Right kidney (tissue), 1 donor: ENCODE measurements at regions not wholly inside any gene's neighbourhood (a gene's known extent, or its start where the extent isn't known, plus 50 kb on each side); places are given as distances from the start of the nearest gene placed in this dataset.
"Not testable (repeated sequence)": the region's sequence is repeated elsewhere in the genome, so short reads cannot be mapped to it uniquely, and the experiment has no call there.

Experiments
- DNase-seq: peaks from one replicate; pipeline ENCODE4 v3.0.0-alpha.2; 2016

DNA sequence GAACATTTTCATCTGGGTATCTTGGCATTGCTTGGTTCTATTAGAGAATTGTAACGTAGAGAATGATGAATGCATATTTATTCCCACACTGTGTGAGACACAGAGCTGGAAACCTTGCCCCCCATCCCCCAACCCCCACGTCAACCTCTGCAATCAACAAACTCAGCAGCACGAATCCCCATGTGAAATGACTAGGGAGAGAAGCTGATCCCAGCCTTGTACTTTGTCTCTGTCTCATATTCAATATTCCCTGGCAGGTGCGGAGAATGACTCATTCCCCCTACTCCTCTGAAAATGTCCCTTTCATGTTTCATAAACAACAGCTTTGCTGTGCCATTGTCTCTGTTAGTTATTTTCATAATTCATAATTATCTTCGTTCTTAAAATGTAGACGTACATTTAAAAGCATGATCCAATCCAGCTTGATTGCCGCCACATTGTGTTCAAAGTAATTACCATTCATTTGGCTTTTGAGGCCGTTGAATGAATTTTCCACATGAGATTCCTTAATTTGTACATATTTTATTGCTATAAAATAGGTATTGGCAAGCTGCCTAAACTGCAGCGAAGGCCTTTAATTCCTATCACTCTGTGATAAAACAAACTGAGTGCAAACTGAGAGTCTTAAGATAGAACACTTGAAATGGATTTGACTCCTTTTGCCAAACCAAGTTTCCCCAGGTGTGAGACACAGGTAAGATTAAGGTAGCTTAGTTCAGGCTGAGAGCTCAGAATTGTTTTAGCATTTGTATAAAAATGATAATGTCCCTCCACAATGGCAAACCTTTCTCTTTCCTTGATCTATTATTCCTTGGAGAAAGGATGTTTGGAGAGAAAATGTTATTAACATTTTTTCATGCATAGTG lies 920.2 kb downstream of the TYW1 start:
- DNase-seq: no peak

DNA sequence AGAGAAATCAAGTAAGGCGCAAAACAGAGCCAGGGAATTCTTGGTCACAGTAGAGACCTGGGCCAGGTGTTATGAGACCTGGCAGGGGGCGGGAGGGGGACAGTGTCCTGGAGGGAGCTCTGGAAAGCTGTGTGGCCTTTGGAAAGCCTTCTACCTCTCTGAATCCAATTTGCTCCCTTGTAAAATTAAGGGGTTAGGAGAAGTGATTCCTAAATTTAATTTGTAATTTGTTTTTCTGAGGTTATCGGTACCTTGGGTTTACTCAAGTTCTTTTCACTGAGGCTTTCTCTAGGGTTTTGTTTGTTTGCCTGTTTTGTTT lies 920.8 kb downstream of the TYW1 start:
- no peak for DNase-seq

DNA sequence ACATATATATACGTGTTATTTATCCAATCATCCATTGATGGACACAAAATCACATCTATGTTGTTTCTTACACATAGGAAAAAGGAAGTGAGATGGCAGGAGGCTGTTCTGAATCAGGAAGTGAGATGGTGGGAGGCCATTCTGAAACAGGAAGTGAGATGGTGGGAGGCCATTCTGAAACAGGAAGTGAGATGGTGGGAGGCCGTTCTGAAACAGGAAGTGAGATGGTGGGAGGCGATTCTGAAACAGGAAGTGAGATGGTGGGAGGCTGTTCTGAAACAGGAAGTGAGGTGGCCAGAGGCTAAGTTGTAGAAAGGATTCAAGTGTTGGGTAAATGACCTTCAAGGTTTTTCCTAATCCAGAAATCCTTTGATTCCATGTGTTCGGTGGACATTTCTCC lies 921.5 kb downstream of the TYW1 start:
- no peak for DNase-seq

DNA sequence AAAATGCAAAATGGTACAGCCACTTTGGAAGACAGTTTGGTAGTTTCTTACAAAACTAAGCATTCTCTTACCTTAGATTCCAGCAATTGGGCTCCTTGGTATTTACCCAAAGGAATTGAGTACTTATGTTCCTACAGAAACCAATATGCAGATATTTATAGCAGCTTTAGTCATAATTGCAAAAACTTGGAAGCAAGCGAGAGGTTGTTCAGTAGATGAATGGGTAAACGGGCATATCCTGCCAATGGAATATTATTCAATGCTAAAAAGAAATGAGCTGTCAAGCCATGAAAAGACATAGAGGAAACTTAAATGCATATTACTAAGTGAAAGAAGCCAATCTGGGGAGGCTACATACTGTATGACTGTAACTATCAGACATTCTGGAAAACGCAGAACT lies 926.7 kb downstream of the TYW1 start:
- no peak for DNase-seq

DNA sequence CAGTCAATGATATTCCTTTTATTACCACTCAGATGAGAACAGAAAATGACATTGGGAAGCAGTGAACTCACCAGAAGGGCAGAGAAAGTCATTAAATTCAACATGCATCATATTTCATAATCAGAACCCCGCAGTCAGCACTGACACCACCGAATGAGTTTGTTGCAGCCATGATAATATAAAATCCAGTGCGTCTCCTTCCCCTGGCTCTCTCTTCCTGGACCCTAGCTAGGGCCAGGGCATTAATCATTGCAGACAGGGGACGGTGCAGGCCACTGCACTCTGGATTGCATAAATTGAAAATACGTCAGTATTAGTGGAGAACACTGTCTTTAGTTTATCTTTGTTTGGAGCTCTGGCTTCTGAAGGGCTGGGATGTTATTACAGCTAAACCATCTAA lies 931.5 kb downstream of the TYW1 start:
- DNase-seq: no peak

DNA sequence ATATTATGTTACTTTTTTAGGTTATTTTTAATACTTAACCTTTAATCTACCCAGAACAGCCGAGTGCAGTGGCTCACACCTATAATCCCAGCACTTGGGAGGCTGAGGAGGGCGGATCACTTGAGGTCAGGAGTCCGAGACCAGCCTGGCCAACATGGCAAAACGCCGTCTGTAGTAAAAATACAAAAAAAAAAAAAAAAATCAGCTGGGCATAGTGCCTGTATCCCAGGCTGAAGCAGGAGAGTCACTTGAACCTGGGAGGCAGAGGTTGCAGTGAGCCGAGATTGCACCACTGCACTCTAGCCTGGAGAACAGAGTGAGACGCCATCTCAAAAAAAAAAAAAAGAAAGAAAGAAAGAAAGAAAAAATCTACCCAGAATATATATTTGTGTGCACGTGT lies 939.8 kb downstream of the TYW1 start:
- DNase-seq: not testable (repeated sequence)

DNA sequence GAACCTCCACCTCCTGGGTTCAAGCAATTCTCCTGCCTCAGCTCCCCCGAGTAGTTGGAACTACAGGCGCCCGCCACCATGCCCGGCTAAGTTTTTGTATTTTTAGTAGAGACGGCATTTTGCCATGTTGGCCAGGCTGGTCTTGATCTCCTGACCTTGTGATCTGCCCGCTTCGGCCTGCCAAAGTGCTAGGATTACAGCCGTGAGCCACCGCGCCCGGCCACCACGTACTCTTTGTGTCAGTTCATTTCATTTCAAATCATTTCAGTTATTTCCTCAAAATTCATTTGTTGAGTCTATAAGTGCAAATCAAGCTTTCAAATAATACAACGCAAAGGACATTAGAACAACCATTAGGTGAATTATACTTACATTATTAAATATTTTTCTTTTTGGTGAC lies 943.8 kb downstream of the TYW1 start:
- no peak for DNase-seq

DNA sequence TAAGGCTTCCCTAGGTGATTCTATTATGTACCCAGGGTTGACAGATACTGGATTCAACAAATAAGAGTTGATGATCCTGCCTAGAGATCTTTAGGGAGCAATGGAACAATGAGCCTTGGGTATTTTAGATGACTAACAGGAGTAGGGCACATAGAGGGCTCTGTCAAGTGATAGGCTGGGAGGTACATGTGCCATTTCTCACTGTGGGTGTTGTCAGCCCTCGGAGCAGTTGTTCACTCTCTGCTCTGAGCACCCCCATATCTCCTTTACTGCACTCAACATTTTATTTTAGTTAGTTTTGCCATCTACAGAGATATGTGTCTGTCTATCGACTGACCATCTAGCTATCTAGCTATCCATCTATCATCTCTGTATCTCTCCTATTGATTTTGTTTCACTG lies 950.6 kb downstream of the TYW1 start:
- DNase-seq: no peak

DNA sequence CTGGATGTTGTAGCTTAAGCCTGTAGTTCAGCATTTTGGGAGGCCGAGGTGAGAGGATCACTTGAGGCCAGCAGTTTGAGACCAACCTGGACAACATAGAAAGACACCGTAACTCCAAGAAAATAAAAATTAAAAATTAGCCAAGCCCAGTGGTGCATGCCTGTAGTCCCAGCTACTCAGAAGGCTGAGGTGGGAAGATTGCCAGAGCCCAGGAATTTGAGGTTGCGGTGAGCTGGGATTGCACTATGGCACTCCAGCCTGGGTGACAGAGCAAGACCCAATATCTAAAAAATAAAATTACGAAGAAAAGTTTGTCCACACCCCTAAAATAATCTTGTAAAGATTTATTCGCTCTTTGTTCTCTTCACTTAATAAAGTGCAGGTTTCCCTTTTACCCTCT lies 951.0 kb downstream of the TYW1 start:
- DNase-seq: no peak

DNA sequence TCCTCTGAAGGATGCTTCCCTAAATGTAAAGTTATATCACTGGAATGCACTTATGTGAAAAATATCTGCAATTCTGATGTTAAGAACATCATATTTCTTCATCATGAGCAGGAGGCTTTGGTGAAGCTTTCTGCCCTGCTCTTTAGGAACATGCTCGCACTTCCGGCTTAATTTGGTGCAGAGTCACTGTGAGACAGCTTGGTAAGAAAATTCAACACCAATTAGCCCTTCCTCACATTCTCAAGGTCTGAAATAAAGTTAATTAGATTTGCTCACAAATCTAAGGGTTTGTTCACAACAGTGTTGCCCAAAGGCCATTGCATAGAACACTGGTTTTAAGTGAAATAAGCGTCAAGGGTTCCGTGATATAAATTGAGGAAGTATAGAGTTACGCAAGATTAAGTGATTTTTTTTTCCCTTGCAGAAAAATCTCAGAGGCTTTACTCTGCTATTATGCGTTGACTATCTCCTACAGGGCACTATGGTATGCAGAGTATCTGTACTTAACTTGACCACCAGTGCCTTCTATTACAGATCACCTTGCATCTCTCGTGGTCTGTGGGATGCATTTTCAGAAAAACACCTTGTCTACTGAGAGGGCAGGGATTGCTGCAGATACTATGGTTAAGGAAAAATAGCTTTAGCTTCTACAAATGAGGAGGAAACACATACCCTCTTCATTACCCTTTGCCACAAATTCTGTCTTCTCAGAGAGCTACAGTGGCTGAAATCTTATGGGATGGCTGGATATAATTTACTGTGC lies 953.9 kb downstream of the TYW1 start:
- DNase-seq: no peak

DNA sequence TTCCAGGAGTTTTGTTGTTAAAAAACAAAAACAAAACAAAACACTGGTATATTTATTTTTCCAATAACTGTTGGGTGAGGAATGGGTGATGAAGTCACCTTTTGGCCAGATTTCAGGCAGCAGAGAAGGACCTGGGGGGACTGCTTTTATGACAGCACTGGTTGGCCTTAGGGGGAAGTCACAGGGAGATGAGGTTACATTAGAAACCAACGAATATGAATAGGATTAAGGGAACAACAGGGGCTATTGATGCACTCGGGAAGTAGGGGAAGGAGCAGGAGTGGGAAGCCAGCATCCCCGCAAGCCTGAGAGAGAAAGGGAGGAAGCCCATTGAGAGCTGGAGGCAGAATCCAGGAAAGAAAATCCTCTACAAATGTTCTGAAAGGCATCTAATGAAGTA lies 958.4 kb downstream of the TYW1 start:
- no peak for DNase-seq

DNA sequence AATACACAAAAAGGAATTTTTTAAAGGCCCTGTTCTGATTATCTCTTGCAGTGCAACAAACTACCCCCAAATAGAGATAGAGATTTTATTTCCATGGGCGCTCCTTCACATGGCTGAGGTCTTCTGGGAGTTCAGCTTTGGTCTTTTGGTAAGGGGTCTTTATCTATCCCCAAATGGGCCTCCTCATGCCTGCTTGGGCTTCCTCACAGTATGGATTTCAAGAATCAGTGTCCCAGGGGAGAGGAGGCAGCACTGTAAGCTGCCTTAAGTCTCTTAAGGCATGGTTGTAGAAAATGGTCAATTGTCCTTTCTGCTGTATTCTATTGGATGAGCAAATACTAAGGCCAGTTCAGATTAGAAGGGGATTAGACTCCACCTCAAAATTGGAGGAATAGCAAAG lies 966.2 kb downstream of the TYW1 start:
- DNase-seq: no peak

DNA sequence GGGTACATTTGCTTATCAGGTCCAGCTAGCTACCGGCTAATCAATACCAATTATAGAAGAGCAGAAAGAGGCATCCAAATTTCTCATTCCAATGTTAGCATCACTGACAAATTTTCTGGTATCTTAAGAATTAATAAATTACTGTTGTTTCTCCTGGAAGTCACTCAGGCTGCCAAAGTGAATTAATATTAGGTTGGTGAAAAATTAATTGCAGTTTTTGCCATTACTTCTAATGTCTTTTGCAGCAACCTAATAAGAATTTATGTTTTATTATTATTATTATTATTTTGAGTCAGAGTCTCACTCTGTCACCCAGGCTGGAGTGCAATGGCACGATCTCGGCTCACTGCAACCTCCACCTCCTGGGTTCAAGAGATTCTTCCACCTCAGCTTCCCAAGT lies 979.9 kb downstream of the TYW1 start:
- DNase-seq: no peak

DNA sequence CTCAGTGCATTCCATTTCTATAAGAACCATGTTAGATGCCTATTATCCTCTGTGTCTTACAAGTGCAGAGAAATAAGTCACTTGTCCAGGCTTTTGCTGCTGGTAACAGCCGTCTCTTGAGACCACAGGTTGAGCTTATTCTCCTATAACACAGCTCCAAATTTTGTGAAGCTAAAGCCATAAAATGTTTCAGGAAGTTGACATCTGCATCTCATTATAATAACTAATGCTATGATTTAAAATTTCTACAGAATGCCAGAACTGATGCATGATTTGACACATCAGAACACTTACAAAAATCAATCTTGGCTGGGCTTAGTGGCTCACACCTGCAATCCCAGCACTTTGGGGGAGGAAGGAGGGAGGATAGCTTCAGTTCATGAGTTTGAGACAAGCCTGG lies 986.9 kb downstream of the TYW1 start:
- DNase-seq: no peak

DNA sequence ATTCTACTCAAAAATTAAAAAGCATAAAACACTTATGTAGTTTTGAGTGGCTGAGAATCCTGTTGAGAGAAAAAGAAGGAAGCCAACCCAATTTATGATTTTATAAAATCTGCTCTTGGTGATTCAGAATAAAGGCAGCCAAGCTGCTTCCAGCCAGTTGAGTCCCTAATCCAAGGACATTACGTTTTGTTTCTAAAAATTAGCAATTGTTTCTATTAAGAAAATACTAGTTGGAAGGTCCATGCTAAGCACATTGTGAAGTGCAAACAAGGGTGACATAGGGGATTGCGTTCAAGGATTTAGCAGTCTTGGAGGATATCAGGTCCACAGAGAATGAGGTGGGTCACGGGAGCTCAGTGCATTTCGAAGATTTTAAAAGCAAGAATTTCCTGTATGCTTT lies 987.7 kb downstream of the TYW1 start:
- no peak for DNase-seq

DNA sequence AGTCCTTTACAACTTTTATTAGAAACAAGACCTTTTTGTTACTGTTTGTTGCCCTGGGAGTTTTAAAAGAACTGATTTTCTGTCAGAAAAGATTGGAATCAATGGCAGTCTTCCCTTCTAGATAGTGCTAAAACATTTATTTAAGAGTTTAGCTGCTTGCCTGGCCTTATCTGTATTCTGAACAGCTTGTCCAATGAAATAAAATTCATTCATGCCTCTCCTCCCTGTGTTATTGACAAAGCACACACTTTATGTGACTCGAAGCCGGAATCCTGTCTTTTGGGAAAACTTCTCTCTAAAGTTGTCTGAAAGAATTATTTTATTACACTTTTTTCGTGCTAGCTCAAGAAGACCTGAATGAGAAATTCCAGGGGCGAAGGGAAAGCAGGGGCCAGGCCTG lies 992.5 kb downstream of the TYW1 start:
- no peak for DNase-seq

DNA sequence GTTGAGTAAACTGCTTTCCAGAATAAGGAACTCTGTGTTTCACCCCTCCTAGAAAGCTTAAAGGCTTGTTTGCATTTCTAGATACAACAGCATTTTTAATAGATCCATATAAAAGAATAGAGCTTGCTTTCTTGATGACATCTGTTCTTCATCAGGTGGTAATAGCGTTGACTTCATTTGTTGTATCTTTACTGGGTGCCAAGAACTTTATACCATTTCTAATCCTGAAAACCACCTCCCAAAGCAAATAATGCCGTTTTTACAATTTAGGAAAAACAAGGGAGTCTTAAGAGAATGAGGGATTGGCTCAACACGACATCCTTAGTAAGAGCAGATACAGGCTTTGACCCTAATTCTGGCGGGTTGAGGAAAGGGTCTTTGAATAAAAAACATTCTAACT lies 993.4 kb downstream of the TYW1 start:
- DNase-seq: peak; percentile 5

DNA sequence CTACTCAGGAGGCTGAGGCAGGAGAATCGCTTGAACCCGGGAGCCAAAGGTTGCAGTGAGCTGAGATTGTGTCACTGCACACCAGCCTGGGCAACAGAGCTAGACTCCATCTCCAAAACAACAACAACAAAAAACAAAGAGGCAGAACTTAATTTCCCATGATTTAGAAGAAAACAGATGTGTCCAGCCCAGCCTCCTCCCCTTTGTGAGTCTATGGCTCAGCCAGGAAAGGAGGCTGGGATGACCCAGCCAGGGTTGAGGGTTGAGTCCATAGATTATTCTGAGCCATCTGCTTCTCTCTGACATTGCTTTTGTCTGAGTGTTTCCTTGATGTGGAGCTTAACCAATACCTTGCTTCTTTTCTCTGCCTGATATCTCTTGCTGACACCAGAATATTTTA lies 994.1 kb downstream of the TYW1 start:
- no peak for DNase-seq

DNA sequence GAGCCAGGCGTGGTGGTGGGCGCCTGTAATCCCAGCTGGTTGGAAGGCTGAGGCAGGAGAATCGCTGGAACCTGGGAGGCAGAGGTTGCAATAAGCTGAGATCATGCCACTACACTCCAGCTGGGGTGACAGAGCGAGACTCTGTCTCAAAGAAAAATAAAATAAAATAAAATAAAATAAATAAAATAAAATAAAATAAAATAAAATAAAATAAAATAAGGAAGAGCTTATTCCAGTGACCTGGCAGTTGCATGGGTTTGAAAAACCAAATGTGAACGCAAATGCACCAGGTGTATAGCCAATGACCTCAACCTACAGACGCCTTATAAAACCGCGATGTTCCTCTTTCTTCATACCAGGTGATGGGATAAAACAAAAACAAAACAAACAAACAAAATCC lies 995.7 kb downstream of the TYW1 start:
- no peak for DNase-seq

DNA sequence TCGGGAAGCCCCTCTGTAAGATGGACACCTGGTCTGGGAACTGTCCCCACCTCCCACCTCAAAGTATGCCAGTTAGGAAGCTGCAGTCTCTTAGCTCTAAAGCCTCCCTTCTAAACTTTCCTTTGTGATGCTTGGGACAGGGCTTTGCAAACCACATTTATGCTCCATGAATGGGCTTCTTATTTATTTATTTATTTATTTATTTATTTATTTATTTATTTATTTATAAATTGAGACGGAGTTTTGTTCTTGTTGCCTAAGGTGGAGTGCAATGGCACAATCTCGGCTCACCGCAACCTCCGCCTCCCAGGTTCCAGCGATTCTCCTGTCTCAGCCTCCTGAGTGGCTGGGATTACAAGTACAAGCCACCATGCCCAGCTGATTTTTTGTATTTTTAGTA lies 1009.4 kb downstream of the TYW1 start:
- no peak for DNase-seq

DNA sequence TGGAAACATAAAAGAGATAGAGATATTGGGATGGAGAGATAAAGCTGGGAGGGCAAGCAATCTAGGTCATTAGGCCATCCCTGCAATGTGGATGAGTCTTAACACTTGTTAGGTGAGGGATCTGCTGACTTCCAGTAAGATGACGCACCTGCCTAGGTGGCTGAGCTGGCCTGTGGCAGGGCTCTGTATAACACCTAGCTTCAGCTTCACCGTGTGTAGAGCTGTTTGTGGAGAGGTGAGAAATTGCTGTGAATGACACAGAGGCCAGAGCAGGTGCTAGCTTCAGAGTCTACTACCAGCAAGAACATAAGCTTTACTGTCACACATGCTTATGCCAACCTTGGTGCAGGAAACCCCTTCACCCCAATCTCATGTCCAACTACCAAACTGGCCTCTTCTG lies 1010.0 kb downstream of the TYW1 start:
- no peak for DNase-seq

DNA sequence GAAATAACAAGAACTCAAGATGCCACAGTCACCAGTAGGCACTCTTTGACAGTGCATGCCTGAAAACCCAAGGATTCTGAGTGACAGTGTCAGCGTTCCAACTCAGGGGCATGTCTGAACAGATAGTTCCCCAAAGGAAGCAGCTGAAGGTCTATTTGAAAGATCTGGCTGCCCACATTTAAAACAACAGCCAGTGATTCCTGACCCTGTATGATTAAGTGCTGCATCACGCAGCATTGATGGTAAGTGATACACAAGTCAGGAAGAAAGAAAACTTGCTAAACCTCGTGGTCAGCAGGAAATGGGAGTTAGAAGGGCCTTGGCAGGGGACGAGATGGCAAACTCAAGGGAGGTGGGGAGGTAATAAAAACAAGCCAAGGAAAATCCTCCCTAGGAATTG lies 1013.1 kb downstream of the TYW1 start:
- DNase-seq: no peak

DNA sequence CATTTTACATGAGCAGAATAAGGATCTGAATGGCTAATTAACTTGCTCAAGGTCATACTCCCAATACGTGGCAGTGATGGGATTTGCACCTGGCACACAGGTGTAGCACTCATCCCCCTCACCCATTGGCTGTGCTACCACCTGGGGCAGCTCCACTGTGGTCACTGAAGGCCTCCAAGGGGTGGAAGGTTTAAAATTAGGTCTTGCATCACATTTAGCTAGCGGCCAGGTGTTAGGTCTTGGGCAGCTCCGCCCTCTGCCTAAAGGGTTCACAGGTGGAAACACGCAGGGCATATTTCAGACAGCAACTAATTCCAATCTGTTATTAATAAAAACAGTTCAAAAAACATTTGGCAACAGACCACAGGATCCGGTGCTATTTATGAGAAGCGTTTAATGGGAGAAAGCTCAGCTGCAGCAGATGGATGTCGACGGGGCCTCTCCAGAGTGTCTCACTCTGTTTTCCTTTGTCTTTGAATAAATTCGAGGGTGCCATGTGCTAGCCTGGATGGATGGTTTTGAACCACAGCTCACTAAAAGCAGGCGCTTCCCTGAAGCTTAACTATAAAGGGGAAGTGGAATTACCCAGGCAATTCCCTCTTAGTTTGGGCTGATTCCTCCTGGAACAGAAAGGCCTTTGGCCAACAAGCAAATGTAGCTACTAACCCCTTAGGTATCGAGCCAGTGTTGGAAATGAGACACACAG lies 1017.6 kb downstream of the TYW1 start:
- peak; percentile 19 for DNase-seq
